GM23338 (cell line): ENCODE measurements at regions not wholly inside any gene's neighbourhood (a gene's known extent, or its start where the extent isn't known, plus 50 kb on each side); places are given as distances from the start of the nearest gene placed in this dataset.

Experiments
- EZH2 ChIP-seq: fragments of 200-600 bp; sonication (generic); IDR thresholded peaks from one replicate; pipeline ENCODE4 v1.8.0; 2017; ENCODE audit warnings: antibody characterized with exemption, mild to moderate bottlenecking, low read depth; ENCODE audit not compliant: unreplicated experiment
- TF ChIP-seq, protein P1 (sequence below), 2 experiments: fragments of 200-600 bp in 1 of 2; sonication (generic) in 1 of 2; conservative IDR thresholded peaks; 2 replicates each; pipeline versions ENCODE4 v1.5.1 to v1.6.1; 2016 to 2017; ENCODE audit warnings: antibody characterized with exemption in 2 of 2, low read depth in 2 of 2, mild to moderate bottlenecking in 2 of 2, moderate library complexity in 1 of 2

GRCh38 chr5:82526540-82526939 is 248.4 kb upstream of the RPS23 start:
- TF ChIP-seq, protein P1, sequence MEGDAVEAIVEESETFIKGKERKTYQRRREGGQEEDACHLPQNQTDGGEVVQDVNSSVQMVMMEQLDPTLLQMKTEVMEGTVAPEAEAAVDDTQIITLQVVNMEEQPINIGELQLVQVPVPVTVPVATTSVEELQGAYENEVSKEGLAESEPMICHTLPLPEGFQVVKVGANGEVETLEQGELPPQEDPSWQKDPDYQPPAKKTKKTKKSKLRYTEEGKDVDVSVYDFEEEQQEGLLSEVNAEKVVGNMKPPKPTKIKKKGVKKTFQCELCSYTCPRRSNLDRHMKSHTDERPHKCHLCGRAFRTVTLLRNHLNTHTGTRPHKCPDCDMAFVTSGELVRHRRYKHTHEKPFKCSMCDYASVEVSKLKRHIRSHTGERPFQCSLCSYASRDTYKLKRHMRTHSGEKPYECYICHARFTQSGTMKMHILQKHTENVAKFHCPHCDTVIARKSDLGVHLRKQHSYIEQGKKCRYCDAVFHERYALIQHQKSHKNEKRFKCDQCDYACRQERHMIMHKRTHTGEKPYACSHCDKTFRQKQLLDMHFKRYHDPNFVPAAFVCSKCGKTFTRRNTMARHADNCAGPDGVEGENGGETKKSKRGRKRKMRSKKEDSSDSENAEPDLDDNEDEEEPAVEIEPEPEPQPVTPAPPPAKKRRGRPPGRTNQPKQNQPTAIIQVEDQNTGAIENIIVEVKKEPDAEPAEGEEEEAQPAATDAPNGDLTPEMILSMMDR (conservative IDR thresholded peaks at IDR 0.05; ENCODE audit: low read depth in 2 of 2): no peak
- no peak for TF ChIP-seq EZH2
